Brain microvascular endothelial cell (primary cell): ENCODE measurements at regions not wholly inside any gene's neighbourhood (a gene's known extent, or its start where the extent isn't known, plus 50 kb on each side); places are given as distances from the start of the nearest gene placed in this dataset.

Experiments used
- DNase-seq: peaks from one replicate; pipeline ENCODE4 v3.0.0-alpha.2; 2020
- H3K27ac ChIP-seq: fragments of 250-450 bp; sonication (Bioruptor Pico); 2 replicates; pipeline ENCODE4 v1.5.1; 2020; ENCODE audit warnings: mild to moderate bottlenecking, moderate library complexity
- H3K27me3 ChIP-seq: fragments of 250-450 bp; sonication (Bioruptor Pico); replicated peaks from 2 replicates; pipeline ENCODE4 v1.5.1; 2020; ENCODE audit warnings: mild to moderate bottlenecking
- H3K36me3 ChIP-seq: fragments of 250-450 bp; sonication (Bioruptor Pico); replicated peaks from 2 replicates; pipeline ENCODE4 v1.5.1; 2020; ENCODE audit warnings: mild to moderate bottlenecking
- H3K4me3 ChIP-seq: 2 replicates; pipeline ENCODE4 v1.5.1; 2011; ENCODE audit warnings: low read depth, mild to moderate bottlenecking, control low read depth, low read length, moderate library complexity
- in situ Hi-C: cut with HindIII; loops from 2 replicates; pipeline ENCODE4 v1.10.0; 2017; ENCODE audit warnings: low sequenced_read_pairs, low pct_ligation_motif_present
- TF ChIP-seq, protein P1 (sequence below): IDR thresholded peaks from 2 replicates; pipeline ENCODE4 v1.5.1; 2011; ENCODE audit warnings: low read depth, mild to moderate bottlenecking, moderate library complexity, low read length, control low read depth, inconsistent platforms; ENCODE audit errors: missing control alignments

DNA sequence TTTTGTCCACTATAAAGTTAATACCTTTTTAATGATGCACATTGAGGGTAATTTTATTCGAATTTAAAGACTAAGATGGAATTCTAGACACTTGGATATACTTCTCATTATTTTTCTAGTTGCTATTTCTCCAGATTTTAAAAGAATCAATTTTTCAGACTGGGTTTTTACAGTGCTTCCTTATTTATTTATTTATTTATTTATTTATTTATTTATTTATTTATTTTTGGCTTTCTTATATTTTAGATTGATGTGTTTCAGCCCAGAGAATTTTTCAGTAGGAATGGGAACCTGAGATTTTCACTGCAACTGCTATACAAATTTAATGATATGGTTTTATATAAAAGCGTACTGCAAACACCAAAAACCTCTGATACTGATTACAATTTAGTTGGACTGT, 448.7 kb downstream of the ZPLD1 start:
- TF ChIP-seq, protein P1, sequence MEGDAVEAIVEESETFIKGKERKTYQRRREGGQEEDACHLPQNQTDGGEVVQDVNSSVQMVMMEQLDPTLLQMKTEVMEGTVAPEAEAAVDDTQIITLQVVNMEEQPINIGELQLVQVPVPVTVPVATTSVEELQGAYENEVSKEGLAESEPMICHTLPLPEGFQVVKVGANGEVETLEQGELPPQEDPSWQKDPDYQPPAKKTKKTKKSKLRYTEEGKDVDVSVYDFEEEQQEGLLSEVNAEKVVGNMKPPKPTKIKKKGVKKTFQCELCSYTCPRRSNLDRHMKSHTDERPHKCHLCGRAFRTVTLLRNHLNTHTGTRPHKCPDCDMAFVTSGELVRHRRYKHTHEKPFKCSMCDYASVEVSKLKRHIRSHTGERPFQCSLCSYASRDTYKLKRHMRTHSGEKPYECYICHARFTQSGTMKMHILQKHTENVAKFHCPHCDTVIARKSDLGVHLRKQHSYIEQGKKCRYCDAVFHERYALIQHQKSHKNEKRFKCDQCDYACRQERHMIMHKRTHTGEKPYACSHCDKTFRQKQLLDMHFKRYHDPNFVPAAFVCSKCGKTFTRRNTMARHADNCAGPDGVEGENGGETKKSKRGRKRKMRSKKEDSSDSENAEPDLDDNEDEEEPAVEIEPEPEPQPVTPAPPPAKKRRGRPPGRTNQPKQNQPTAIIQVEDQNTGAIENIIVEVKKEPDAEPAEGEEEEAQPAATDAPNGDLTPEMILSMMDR, result no peak
- DNase-seq, result no peak
- in situ Hi-C loops, result no loop called here
- Histone ChIP-seq H3K36me3 (no peaks in the 10 kb centered on the region), H3K27me3 (no peaks in the 10 kb centered on the region), H3K27ac (no peak overlapping the region), H3K4me3 (no peak overlapping the region)

DNA sequence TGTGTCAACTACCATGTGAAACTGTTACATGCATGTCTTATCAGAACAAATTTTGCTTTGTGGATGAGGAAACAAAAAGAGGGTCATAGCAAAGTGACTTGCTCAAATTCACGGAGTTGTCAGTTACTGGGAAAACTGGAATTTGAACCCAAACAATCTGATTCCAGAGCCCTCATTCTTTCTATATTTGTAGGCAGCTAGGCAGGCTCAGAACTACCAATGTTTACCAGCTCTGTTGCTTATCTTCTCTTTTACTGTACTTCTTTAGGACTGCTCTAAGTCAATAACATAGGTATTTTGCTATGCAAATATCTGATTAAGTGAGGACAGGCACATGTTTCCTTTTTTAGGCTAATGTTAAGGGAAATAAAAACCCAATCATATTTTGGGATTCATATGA, 450.5 kb downstream of the ZPLD1 start:
- H3K36me3 ChIP-seq, result no peaks in the 10 kb centered on the region
- no peaks in the 10 kb centered on the region for H3K27me3 ChIP-seq
- TF ChIP-seq, protein P1, result no peak
- in situ Hi-C loops, result no loop called here
- no peak overlapping the region for H3K4me3 ChIP-seq
- DNase-seq, result no peak
- H3K27ac ChIP-seq, result no peak overlapping the region

DNA sequence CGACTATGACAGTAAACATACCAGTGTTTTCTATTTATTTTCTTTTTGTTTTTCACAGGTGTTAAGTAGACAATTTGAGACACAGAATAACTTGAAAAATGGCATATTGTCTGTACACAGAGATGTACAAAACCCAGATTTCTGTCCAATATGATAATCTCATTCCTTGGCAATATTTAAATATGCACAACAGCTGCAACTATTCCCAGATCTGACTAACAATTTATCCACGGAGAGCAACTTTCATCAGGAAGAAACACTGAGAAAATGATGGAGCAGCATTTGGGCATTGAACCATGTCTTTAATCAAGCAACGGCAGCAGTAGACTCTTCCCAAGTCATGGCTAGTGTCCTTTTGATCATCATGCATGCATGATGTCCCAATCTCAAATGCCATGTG, 452.6 kb downstream of the ZPLD1 start:
- in situ Hi-C loops, result no loop called here
- Histone ChIP-seq H3K4me3 (no peak overlapping the region), H3K27me3 (no peaks in the 10 kb centered on the region), H3K27ac (no peak overlapping the region), H3K36me3 (no peaks in the 10 kb centered on the region)
- TF ChIP-seq, protein P1, result no peak
- DNase-seq, result no peak

DNA sequence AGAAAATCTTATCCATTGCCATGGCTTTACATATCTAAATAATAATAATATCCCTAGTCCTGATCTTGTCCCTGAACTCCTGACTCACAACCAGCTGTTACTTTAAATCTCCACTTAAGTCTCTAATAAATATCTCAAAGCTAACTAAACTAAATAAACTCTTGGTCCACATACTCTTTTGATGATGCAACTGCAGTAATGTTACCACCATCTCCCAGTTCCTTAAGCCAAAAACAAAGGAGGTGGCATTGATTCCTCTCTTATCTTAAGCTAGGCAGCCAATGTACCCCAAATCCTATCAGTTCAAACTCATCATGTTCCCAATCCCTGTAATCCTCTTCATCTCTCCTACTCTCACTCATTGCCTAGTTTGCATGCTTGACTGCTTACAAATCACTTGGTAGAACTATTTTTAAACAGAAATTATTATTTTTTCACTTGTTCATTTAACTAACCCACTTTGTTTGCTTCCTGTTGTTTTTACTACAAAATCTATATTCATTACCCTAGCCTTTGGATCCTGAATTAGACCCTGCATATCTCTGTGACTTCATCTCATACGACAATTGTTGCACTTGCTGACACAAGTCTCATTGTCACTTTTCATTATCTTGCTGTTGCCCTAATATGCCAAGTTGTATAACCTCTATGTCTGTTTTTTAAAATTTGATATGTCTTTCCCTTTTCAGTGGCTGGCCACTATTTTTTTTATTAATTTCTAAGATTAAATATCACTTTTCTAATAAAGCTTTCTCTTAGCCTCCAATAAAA, 462.2 kb downstream of the ZPLD1 start:
- no peaks in the 10 kb centered on the region for H3K36me3 ChIP-seq
- in situ Hi-C loops, result no loop called here
- TF ChIP-seq, protein P1, result no peak
- H3K27me3 ChIP-seq, result no peaks in the 10 kb centered on the region
- H3K4me3 ChIP-seq, result no peak overlapping the region
- DNase-seq, result no peak
- H3K27ac ChIP-seq, result no peak overlapping the region

DNA sequence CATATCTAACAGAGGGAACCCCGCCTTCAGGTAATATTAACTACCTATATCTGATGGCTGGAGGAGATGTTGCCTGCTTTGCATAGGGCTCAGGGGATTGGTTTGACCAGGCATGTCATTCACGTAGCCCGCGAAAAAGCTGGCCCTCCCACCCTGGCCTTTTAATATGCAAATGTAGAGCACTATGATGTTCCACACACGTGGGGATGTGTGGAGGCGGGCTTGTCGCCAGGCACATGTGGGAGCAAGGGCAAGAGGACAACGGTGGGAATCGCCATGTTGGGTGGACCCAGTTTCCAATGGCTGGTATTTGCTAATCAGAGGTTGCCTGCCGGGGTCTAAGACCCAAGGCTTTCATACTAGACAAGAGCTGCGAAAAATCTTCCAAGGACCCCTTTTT, 469.8 kb downstream of the ZPLD1 start:
- no peak overlapping the region for H3K27ac ChIP-seq
- TF ChIP-seq, protein P1, result no peak
- DNase-seq, result no peak
- no peaks in the 10 kb centered on the region for H3K36me3 ChIP-seq
- H3K4me3 ChIP-seq, result no peak overlapping the region
- no peaks in the 10 kb centered on the region for H3K27me3 ChIP-seq
- in situ Hi-C loops, result no loop called here

DNA sequence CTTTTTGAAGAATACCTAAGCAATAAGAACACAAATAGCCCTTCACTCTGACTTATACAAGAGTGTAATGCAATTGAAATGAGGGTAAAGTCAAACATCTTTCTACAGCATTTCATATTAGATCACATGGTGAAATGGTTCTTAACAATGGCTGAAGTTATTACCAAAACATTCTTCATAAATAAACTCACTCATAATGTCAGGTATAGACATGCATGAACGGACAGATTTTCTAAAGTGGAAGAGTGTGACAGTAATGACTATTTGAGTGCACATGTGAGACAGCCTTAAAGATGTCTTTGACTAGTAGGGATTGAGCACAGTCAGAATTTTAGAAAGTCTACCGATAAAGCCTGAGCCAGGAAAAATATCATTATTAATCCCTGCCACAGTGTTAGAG, 471.0 kb downstream of the ZPLD1 start:
- TF ChIP-seq, protein P1, result no peak
- Histone ChIP-seq H3K36me3 (no peaks in the 10 kb centered on the region), H3K27ac (no peak overlapping the region), H3K4me3 (no peak overlapping the region), H3K27me3 (no peaks in the 10 kb centered on the region)
- DNase-seq, result no peak
- in situ Hi-C loops, result no loop called here
